ENCODE measurements at regions not wholly inside any gene's neighbourhood (a gene's known extent, or its start where the extent isn't known, plus 50 kb on each side); places are given as distances from the start of the nearest gene placed in this dataset.
A peak's percentile ranks its signal among the peaks of the same experiment; 100 is the strongest.

- DNase-seq (no peak), ATAC-seq (no peak)
- Histone ChIP-seq H3K27me3 (ENCODE audit: control insufficient read depth, insufficient read depth) (no peaks in the 10 kb centered on the region), H3K4me3 (ENCODE audit: low read length) (no peak overlapping the region), H3K27ac (ENCODE audit: low read length) (no peak overlapping the region), H3K9me3 (ENCODE audit: control insufficient read depth, low read length) (no peaks in the 10 kb centered on the region), H3K4me1 (ENCODE audit: control insufficient read depth, insufficient read depth, low read length) (no peaks in the 10 kb centered on the region)
- 80% methylated on average over 2 of the region's 2 CpGs for WGBS
- intact Hi-C loops (cut with DNase I): no loop called here
Observed at GRCh38 chr3:157624801-157625200, 121.6 kb upstream of the VEPH1 start.

- intact Hi-C loops (cut with DNase I): loop anchor here in 3 of 4 donors (5.0 to 10.0 kb wide), 4 partner anchors 813 to 916 kb away; no protein-coding TSS in a partner anchor
- no peak for ATAC-seq
- H3K27ac ChIP-seq (ENCODE audit: low read length): no peak overlapping the region
- no peaks in the 10 kb centered on the region for H3K4me1 ChIP-seq (ENCODE audit: control insufficient read depth, insufficient read depth, low read length)
- 72% methylated on average over 4 of the region's 4 CpGs for WGBS
- no peaks in the 10 kb centered on the region for H3K9me3 ChIP-seq (ENCODE audit: control insufficient read depth, low read length)
- DNase-seq: no peak
- H3K27me3 ChIP-seq (ENCODE audit: control insufficient read depth, insufficient read depth): no peaks in the 10 kb centered on the region
- no peak overlapping the region for H3K4me3 ChIP-seq (ENCODE audit: low read length)
Observed at GRCh38 chr3:157618886-157619285, 115.7 kb upstream of the VEPH1 start.

GRCh38 chr3:157618075-157618760 lies 115.0 kb upstream of the VEPH1 start:
- H3K27me3 ChIP-seq (ENCODE audit: control insufficient read depth, insufficient read depth): no peaks in the 10 kb centered on the region
- H3K4me3 ChIP-seq (ENCODE audit: low read length): no peak overlapping the region
- intact Hi-C loops (cut with DNase I): loop anchor here in 3 of 4 donors (5.0 to 10.0 kb wide), 4 partner anchors 814 to 917 kb away; no protein-coding TSS in a partner anchor
- H3K4me1 ChIP-seq (ENCODE audit: control insufficient read depth, insufficient read depth, low read length): no peaks in the 10 kb centered on the region
- 24% methylated on average over 6 of the region's 6 CpGs for WGBS
- H3K9me3 ChIP-seq (ENCODE audit: control insufficient read depth, low read length): no peaks in the 10 kb centered on the region
- ATAC-seq (peak; percentile 47 to 60), DNase-seq (no peak)
- no peak overlapping the region for H3K27ac ChIP-seq (ENCODE audit: low read length)

- DNase-seq (no peak), ATAC-seq (no peak)
- intact Hi-C loops (cut with DNase I): loop anchor here (5.0 to 10.0 kb wide), 4 partner anchors 817 to 920 kb away; no protein-coding TSS in a partner anchor
- Histone ChIP-seq H3K27ac (ENCODE audit: low read length) (no peak overlapping the region), H3K4me1 (ENCODE audit: control insufficient read depth, insufficient read depth, low read length) (no peaks in the 10 kb centered on the region), H3K9me3 (ENCODE audit: control insufficient read depth, low read length) (no peaks in the 10 kb centered on the region), H3K27me3 (ENCODE audit: control insufficient read depth, insufficient read depth) (no peaks in the 10 kb centered on the region), H3K4me3 (ENCODE audit: low read length) (no peak overlapping the region)
- WGBS: 63% methylated on average over 2 of the region's 2 CpGs
Observed at GRCh38 chr3:157614896-157615295, 111.7 kb upstream of the VEPH1 start.

GRCh38 chr3:157611536-157612076 lies 108.4 kb upstream of the VEPH1 start:
- Histone ChIP-seq H3K27me3 (ENCODE audit: control insufficient read depth, insufficient read depth) (no peaks in the 10 kb centered on the region), H3K4me1 (ENCODE audit: control insufficient read depth, insufficient read depth, low read length) (no peaks in the 10 kb centered on the region), H3K4me3 (ENCODE audit: low read length) (no peak overlapping the region), H3K9me3 (ENCODE audit: control insufficient read depth, low read length) (no peaks in the 10 kb centered on the region), H3K27ac (ENCODE audit: low read length) (no peak overlapping the region)
- intact Hi-C loops (cut with DNase I): loop anchor here (5.0 to 10.0 kb wide), 3 partner anchors 821 to 923 kb away; no protein-coding TSS in a partner anchor
- DNase-seq (no peak), ATAC-seq (no peak)
- 89% methylated on average over 4 of the region's 4 CpGs for WGBS

- Histone ChIP-seq H3K27me3 (ENCODE audit: control insufficient read depth, insufficient read depth) (no peaks in the 10 kb centered on the region), H3K9me3 (ENCODE audit: control insufficient read depth, low read length) (no peaks in the 10 kb centered on the region), H3K4me1 (ENCODE audit: control insufficient read depth, insufficient read depth, low read length) (no peaks in the 10 kb centered on the region), H3K27ac (ENCODE audit: low read length) (no peak overlapping the region), H3K4me3 (ENCODE audit: low read length) (no peak overlapping the region)
- intact Hi-C loops (cut with DNase I): loop anchor here (5.0 to 10.0 kb wide), 3 partner anchors 821 to 924 kb away; no protein-coding TSS in a partner anchor
- no peak for DNase-seq
- ATAC-seq: no peak
- WGBS: 83% methylated on average over 7 of the region's 7 CpGs
Observed at GRCh38 chr3:157610876-157611535, 107.8 kb upstream of the VEPH1 start.

- Histone ChIP-seq H3K4me3 (ENCODE audit: low read length) (no peak overlapping the region), H3K4me1 (ENCODE audit: control insufficient read depth, insufficient read depth, low read length) (no peaks in the 10 kb centered on the region), H3K9me3 (ENCODE audit: control insufficient read depth, low read length) (no peaks in the 10 kb centered on the region), H3K27ac (ENCODE audit: low read length) (no peak overlapping the region), H3K27me3 (ENCODE audit: control insufficient read depth, insufficient read depth) (no peaks in the 10 kb centered on the region)
- no peak for ATAC-seq
- intact Hi-C loops (cut with DNase I): no loop called here
- 80% methylated on average over 9 of the region's 9 CpGs for WGBS
- no peak for DNase-seq
Observed at GRCh38 chr3:157607826-157608405, 104.7 kb upstream of the VEPH1 start.

- Histone ChIP-seq H3K4me3 (ENCODE audit: low read length) (peak overlapping the region; percentile 17), H3K27ac (ENCODE audit: low read length) (no peak overlapping the region), H3K9me3 (ENCODE audit: control insufficient read depth, low read length) (no peaks in the 10 kb centered on the region), H3K27me3 (ENCODE audit: control insufficient read depth, insufficient read depth) (no peaks in the 10 kb centered on the region), H3K4me1 (ENCODE audit: control insufficient read depth, insufficient read depth, low read length) (no peaks in the 10 kb centered on the region)
- no peak for ATAC-seq
- WGBS: 50% methylated on average over 4 of the region's 4 CpGs
- intact Hi-C loops (cut with DNase I): no loop called here
- DNase-seq: no peak
Observed at GRCh38 chr3:157606852-157607197, 103.6 kb upstream of the VEPH1 start.

GRCh38 chr3:157606011-157606851 lies 103.0 kb upstream of the VEPH1 start:
- ATAC-seq (peak; percentile 81), DNase-seq (peak; percentile 65 to 79 (median 68))
- no peak overlapping the region for H3K27ac ChIP-seq (ENCODE audit: low read length)
- H3K4me3 ChIP-seq (ENCODE audit: low read length): peak overlapping the region; percentile 17
- H3K27me3 ChIP-seq (ENCODE audit: control insufficient read depth, insufficient read depth): no peaks in the 10 kb centered on the region
- intact Hi-C loops (cut with DNase I): no loop called here
- no peaks in the 10 kb centered on the region for H3K4me1 ChIP-seq (ENCODE audit: control insufficient read depth, insufficient read depth, low read length)
- no peaks in the 10 kb centered on the region for H3K9me3 ChIP-seq (ENCODE audit: control insufficient read depth, low read length)
- 38% methylated on average over 11 of the region's 11 CpGs for WGBS

- Histone ChIP-seq H3K9me3 (ENCODE audit: control insufficient read depth, low read length) (no peaks in the 10 kb centered on the region), H3K27ac (ENCODE audit: low read length) (no peak overlapping the region), H3K4me3 (ENCODE audit: low read length) (no peak overlapping the region), H3K27me3 (ENCODE audit: control insufficient read depth, insufficient read depth) (no peaks in the 10 kb centered on the region), H3K4me1 (ENCODE audit: control insufficient read depth, insufficient read depth, low read length) (no peaks in the 10 kb centered on the region)
- no peak for ATAC-seq
- 64% methylated on average over 3 of the region's 3 CpGs for WGBS
- DNase-seq: no peak
- intact Hi-C loops (cut with DNase I): no loop called here
Observed at GRCh38 chr3:157605356-157605755, 102.1 kb upstream of the VEPH1 start.
